Erythroblast (primary cell): ENCODE measurements at regions not wholly inside any gene's neighbourhood (a gene's known extent, or its start where the extent isn't known, plus 50 kb on each side); places are given as distances from the start of the nearest gene placed in this dataset.
"Not testable (repeated sequence)": the region's sequence is repeated elsewhere in the genome, so short reads cannot be mapped to it uniquely, and the experiment has no call there.

ENCODE experiments used
- GATA1 ChIP-seq: IDR thresholded peaks from 2 replicates; pipeline ENCODE4 v1.6.1; 2011; ENCODE audit warnings: low read depth, mild to moderate bottlenecking, control low read depth, low read length, moderate library complexity
- POLR2A ChIP-seq: IDR thresholded peaks from 2 replicates; pipeline ENCODE4 v1.6.1; 2011; ENCODE audit warnings: mild to moderate bottlenecking, low read length

DNA sequence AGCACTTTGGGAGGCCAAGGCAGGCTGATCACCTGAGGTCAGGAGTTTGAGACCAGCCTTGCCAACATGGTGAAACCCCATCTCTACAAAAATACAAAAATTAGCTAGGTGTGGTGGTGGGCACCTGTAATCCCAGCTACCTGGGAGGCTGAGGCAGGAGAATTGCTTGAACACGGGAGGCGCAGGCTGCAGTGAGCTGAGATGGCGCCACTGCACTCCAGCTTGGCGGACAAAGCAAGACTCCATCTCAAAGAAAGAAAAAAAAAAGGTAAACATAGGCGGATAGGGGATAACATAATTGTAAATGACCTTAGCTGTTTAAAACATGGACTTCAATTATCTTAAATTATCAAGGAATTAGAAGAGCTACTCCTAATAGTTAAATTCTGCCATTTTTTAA is 189.3 kb upstream of the ZNF184 start:
- TF ChIP-seq POLR2A, GATA1: not testable (repeated sequence)
